UCSD-AML1 (cell line): ENCODE measurements at regions not wholly inside any gene's neighbourhood (a gene's known extent, or its start where the extent isn't known, plus 50 kb on each side); places are given as distances from the start of the nearest gene placed in this dataset.

ENCODE experiments used
- DNase-seq: peaks from one replicate; lab custom pipeline; 2025; ENCODE audit not compliant: unreplicated experiment; lab: John Stamatoyannopoulos, UW

DNA sequence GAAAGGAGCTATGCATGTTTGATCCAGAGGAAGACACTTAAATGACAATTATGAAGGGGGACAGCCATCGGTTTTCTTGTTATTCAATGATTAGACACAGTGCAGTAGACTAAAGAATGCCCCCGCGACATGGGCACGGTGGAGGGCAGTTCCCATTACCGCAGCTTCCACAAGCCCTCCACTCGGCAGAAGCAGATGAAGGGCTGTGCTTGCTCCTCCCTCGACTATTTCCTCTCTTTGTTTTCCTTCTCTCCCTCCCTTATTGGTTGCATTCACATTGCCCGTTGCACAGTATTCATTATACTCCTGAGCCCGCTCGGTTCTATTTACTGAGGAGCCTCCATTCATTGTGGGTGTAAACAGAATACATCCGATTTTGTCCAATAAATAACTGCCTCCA is 138.8 kb upstream of the RASSF8 start:
- no peak for DNase-seq

DNA sequence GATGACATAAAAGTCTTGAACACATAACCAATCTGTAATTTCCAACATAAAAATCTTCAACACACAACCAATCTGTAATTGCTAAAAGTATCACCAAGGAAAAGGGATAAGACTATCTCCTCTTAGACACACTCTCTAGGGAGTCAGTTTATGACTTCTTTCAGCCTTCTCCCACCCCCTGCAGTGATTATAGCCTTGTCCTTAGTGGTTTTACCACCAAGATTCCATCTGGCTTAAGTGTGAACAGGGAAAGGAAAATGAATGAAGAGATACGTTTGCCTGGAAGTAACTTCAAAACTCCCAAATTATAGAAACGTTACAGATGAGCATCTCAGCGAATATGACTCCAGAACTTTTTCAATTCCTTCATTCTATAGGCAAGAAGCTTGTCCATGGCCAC is 136.2 kb upstream of the RASSF8 start:
- DNase-seq, result no peak

DNA sequence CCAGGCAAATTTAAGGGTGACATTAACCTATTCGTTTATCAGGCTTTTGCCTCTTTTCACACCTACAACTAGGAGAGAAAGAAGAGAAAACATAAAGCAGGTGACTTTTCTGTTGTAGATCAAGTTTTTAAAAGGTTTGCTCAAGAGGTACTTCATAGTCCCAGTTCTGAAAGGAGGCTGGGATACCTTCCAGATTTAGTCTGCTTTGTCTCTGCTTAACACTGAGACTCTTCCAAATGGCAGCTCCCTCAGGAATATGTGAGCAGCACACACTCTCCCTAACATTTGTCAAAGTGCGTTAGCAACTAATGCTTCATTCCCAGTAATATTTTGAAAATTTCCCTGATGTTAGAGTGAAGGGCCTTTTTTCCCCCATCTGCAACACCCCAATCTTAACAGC is 133.7 kb upstream of the RASSF8 start:
- no peak for DNase-seq

DNA sequence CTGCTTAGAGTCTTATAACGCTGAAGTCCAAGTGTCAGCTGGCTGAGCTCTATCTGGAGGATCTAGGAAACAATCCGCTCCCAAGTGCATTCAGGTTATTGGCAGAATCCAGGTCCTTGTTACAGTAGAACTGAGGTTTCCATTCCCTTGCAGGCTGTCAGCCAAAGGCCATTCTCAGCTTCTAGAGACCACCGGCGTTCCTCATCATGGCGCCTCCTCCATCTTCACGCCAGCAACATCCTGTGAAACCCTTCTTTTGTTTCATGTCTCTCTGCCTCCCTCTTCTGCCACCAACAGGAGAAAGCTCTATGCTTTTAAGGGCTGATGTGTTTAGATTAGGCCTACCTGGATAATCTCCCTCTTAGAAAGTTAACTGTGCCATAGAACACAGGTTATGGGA is 133.0 kb upstream of the RASSF8 start:
- DNase-seq, result no peak

DNA sequence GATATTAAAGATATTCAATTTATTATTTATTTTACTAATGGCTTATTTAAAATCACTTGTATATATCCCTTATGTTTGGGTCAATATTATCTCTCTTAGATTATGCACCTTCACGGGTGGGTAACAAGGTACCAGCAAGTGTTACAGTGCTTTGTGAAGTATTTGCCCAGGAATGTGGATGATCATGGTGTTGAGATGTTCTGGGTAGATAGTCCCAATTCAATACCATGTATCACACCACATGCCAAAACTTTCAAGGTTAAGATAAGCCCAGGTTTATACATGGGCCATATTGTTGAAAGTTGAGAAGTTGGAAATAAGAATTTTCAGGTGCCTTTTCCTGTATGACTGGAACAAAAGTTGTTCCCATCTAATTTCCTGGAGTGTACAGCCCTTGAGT is 131.3 kb upstream of the RASSF8 start:
- no peak for DNase-seq

DNA sequence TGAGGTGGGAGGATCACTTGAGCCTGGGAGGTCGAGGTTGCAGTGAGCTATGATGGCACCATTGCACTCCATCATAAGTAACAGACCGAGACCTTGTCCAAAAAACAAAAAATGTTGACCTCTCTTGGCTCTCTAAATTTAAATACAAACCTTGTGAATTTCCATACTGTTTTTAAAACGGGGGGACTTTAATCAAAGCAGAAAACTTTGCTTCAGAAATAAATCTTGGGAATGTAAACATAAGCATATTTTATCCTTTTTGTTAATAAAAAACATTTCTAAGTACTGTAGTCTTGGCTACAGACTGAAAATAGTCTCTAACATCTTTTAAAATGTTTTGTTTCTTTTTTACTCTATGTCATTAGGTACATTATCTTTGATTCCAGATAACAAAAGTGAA is 130.7 kb upstream of the RASSF8 start:
- DNase-seq, result no peak

DNA sequence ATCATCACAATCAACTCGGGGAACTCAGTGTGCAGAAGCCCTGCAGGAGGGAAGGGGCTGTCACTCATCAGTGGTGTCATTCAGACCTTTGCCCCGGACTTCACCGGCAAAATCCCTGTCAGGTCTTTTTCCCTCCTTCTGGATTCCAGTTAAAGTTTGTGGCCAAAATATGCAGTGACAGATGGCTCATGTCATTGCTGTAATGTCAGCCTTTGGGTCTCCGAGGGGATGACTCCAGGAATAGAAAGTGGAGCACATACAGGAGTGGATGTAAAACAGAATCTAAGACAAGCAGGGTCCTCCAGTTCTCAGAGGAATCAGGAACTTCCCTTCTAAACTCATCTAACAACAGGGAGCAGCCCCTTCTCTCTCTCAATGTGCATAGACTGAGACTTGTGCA is 130.3 kb upstream of the RASSF8 start:
- no peak for DNase-seq

DNA sequence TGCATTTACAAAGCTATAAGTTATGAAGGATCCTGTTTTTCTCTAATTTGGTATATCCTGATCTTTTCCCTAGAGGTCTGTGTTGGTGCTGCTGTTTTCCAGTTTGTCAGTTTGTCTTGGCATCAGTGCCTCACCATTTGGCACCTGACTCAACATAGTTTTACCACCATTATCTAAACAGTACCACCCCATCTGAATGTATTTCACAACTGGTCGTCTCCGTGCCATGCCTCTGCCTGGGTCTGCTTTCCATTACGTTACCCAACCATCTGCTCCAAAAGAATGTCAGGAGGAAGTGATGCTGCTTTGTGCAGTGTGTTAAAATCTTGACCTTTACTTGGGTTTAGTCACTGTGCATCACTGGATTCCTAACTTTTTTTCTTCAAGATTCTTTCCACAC is 129.3 kb upstream of the RASSF8 start:
- no peak for DNase-seq

DNA sequence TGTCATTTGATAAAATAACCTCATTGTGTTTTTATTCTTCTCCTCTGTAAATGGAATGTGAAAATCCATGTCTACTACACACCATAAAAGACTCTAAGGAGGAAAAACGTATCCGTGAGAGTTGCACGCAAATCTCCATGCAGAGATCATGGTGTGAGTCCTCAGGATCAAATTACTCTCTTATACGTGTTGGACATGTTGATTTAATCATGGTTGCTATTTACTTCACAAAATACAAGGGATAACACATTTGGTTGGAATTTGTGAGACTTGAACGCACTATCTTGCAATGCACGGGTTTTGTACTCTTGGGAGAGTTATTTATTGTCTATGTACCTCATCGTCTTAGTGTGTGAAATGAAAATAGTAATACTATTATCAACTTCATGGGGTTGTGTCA is 128.0 kb upstream of the RASSF8 start:
- DNase-seq, result no peak

DNA sequence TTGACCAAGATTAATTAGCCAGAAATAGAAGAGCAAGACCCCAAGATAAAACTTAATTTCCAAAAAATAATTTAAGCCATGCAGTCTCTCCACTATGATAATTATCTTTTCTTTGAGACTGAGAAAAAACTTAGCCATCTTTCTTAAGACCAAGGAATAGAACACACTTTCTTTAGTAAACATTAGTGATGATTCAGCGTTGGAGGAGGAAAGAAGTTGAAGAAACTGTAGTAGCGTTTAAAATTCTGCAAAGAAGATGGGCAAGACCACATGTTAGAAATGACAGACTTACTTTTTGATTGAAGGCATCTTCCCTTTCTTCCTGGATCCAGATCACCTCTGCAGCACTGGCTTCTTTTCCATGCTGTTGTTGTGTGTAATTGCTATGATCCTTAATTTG is 124.8 kb upstream of the RASSF8 start:
- DNase-seq, result no peak

DNA sequence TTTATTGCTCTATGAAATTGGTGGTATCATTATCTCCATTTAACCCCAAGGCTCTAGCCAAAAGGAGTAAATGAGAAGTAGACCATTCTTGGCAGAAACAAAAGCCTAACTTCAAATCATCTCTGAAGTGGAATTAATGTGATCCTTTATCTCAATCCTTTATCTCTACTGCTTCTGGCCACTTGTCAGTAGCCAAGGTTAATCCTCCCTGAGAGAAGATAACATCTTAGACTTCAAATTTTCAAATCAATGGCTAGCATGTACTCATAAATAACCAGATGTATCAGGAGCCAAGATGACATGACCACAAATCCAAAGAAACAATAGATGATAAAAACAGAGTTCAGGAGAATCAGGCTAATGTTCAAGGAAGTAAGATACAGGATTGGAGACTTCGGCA is 123.1 kb upstream of the RASSF8 start:
- no peak for DNase-seq

DNA sequence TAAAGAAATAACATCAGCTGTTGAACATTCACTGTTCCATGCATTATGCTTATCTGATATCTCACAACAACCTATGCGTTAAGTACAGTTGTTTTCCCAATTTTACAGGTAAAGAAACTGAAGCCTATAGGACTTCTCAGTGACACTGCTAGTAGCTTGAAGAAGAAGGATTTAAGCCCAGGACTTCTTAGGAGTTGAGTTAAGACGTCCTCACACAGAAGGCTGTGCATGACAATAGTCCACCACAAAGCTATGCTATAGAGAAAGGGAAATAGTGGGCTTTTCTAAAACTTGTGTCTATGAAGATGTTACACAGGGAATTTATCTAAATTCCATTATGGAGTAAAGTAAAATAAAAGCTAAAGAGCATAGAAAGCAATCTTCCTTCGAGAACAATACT is 120.5 kb upstream of the RASSF8 start:
- no peak for DNase-seq

DNA sequence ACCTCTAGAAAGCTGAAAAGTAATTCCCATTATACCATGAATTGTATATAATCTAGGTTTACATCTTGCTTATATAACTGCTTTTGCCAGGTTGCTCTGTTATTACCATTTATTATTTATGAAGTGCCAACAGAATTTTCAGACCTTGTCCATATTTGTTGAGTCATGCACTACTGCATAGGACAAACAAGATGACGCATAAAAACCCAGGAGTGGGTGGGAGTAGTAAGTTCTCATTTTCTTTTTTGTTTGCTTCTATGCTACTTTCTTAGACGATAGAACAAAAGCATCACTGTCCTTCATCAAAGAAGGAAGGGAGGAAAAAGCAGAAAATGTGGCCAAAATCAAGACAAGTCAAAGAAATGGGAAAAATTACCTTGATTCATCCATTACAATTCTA is 119.0 kb upstream of the RASSF8 start:
- no peak for DNase-seq

DNA sequence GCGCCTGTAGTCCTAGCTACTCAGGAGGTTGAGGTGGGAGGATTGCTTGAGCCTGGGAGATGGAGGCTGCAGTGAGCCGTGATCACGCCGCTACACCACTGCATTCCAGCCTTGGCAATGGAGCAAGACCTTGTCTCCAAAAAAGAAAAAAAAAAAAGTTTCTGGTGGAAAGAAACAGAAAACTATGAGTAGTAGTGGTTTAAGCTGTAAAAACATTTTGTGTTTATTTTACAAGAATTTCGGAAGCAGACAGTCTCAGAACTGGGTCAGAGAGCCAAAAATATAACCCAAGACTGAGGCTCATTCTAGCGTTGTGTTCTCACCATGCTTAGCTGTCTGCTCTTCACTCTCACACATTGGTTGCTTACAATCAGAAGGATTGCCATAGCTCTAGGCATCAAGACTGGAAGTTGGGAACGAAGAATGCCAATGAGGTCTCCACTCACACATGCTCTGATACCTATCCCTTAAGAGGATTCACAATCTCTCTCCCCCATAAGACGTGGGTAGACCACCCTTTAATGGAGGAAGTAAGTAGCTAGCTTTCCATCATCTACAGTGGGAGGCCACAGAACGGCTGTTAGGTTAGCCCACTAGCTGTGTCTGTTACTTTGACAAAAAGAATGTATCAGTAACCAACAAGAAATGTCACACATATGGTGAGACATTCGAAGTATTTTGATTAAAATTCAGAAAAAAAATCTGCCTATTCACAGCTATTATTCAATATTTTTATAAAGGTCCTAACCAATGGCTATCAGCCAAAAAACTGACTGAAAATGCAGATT is 117.6 kb upstream of the RASSF8 start:
- DNase-seq, result no peak

DNA sequence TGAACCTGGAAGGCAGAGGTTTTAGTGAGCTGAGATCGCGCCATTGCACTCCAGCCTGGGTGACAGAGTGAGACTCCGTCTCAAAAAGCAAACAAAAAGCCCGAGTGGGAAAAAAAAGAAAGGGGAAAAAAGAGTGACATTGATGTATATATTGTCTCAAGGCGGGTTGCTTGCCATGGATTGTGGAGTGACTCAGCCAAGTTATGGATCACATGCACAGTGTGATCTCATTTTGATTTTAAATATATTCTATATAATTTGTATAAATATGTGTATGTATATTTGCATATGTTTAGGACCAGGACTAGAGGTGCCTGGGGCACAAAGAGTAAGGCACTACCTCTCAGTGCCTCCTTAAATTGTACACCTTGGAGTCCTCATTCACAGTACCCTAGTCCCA is 116.2 kb upstream of the RASSF8 start:
- DNase-seq, result no peak

DNA sequence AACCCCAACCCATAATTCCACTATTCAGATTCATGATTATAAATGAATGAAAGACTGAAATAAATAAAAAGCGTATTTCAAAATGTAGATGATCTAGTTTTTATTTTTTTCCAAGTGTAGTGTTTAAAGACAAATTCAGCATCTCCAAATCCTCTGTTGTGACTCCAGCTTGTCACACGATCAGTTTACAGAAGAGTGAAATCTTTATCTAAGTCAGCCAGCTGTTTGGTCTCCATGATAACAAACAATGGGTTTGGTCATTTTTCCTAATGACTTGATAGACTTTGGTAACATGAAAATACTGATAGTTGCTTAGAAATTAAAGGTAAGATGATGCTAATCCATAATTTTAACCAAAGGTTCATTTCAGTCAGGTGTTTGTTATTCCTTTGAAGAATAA is 114.5 kb upstream of the RASSF8 start:
- DNase-seq, result no peak

DNA sequence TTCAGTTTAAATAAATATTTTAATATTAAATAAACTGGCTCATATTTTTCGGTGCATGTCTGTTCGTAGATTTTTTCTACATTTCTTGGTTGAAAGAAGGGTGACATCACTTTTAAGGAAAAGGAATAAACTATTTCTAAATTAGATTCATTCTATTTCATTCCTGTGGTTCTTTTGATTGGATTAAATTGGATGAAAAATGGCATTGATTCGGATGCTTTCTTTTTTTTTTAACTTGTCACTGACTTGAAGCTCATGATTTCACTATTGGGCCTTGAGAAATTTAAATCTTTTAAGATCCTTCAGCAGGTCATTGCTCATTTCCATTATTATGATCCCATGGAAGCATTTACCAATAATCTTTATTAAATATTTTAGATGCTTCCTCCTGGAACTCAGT is 113.1 kb upstream of the RASSF8 start:
- no peak for DNase-seq

DNA sequence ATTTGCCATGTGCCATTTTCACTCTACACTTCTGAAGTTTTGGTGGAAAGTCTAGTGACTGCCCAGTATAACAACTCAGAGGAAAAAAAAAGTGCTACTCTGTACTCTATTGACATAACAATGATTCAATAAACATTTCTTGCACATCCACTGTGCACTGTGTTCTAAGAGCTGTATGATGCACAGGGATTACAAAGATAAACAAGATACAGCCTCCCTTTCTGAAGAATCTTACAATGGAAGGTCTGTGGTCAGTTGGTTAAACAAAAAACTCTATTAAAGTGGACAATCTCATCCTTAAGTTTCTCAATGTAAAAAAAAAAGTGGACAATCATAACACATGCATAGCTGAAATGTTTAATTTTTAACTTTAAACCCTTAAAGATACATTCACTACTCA is 105.7 kb upstream of the RASSF8 start:
- no peak for DNase-seq

DNA sequence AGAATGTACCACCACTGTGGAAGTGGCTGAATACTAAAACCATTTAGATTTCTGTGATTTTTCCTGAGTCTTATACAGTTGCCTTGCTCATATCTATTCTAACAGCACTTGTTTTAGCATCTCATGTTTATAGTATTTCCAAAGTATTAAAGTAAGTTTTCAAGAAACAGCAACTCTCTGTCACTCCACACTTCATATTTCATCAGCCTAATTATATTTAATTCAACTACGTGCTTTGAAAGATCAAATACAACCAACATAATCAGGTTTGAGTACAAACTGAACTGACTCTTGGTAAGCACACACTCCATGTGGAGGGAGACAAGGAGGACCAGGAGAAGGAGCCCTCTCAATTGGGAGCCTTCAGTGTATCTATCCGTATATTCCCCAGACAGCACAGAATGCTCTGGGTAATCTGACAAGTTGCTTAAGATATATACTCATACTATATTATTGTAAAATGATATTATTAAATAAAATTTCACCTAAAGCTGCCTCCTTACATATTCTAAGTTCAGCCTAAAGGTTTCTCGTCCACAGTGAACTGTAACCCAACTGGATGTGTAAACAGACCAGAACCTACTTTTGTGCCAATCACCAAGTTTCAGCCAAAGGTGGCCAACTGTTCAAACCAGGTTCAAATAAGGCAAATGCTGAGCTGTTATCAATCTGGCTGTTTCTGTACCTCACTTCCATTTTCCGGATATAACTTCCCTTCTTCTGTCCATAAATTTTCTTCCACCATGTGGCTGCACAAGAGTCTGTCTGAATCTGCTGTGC is 105.0 kb upstream of the RASSF8 start:
- DNase-seq, result no peak

DNA sequence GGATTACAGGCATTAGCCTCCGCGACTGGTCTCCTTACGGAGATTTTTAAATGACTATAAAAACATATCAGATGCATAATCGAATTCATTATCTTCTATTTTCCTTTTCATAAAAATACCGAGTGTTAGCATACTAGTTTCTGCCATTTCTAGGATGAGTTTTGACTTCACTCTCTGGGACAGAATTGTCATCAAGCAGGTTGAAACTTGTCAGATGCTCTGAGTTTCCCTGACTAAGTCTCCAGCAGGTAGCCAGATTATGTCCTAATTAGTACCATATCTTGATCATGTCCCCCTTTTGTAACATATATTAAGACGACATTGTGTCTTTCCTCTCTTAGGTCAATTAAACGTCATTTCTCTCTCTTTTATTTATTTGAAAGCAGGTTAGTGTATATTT is 103.5 kb upstream of the RASSF8 start:
- DNase-seq, result no peak

DNA sequence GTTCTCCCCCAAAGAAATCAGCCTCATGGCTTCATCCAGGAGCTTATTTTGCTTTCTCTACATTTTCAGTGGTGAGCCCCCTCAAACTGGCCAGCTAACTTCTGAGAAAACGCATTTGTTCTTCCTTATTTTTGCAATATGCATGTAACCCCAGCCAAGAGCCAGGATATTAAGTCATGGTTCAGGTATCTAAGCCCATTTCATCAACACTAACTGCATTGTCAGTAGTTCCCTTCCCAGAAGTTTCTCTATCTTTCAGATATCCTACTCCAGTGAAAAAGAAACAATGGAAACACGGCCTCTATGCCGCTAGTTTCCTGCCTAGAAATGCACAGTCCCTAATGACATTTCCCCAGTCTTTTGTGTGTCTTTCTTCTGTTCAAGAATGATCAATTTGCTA is 102.8 kb upstream of the RASSF8 start:
- no peak for DNase-seq

DNA sequence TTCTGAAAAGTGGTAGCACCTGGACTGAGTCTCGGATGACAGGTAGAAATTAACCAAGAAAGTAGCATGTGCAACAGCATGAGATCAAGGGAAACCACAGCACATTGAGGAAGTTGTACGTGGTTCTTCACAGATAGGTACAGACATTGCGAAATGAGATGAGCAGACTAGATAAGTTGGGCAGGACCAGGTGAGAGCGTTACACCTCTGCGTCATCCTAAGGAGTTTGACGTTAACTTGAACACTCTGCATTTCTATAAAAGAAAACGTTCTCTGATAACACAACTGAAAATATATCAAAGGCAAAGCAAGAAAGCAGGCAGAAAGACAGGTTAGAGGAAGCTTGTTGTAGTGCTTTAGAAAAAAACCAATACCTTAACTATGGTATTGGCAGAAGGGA is 98.5 kb upstream of the RASSF8 start:
- no peak for DNase-seq

DNA sequence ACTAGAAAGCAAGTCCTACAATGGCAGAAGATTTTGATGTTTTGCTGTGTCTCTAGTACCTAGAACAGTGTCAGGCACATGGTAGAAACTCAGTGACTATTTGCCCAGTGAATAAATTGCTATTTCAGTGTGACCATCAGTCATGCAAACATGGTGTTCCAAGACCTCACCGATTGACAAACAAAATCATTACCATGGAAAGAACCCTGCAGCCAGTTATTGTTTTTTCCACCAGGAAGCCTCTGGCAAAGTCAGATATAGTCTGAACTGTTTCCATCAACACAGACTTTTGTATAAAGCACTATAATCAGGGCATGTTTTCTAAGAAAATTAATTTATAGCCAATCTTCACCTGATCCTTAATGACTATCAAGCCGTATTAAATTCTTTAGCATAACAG is 97.3 kb upstream of the RASSF8 start:
- DNase-seq, result no peak
